SK-N-SH (cell line): ENCODE measurements at regions not wholly inside any gene's neighbourhood (a gene's known extent, or its start where the extent isn't known, plus 50 kb on each side); places are given as distances from the start of the nearest gene placed in this dataset.

ENCODE experiments used
- CTCF ChIA-PET: fragments of 300-600, 350-600 bp; formaldehyde crosslinking; extraction: SDS; loops from one replicate; lab custom pipeline; 2021; lab: Yijun Ruan, JAX
- POLR2A ChIA-PET: fragments of 350-600 bp; sonication (Branson Sonifier 250); formaldehyde crosslinking; extraction: SDS; loops from one replicate; lab custom pipeline; 2020; ENCODE audit warnings: antibody characterized with exemption, inconsistent platforms; lab: Yijun Ruan, JAX
- DNase-seq: peaks from one replicate; pipeline ENCODE4 v3.0.0; 2012
- H2AFZ ChIP-seq: fragments of 200-600 bp; sonication (generic); 2 replicates; pipeline ENCODE4 v1.8.1; 2016; ENCODE audit warnings: antibody characterized with exemption, mild to moderate bottlenecking, low read depth
- H3F3A ChIP-seq: fragments of 200-600 bp; sonication (generic); replicated peaks from 2 replicates; pipeline ENCODE3; 2016; ENCODE audit warnings: antibody characterized with exemption, mild to moderate bottlenecking; ENCODE audit not compliant: insufficient read depth
- H3K27ac ChIP-seq, 2 experiments: fragments of 200-500 bp in 1 of 2; fragments of 200-600 bp in 1 of 2; sonication (Bioruptor generic) in 1 of 2; sonication (generic), shearing (Covaris generic) in 1 of 2; 2 replicates each; pipeline versions ENCODE4 v1.5.1 to v1.6.1; 2014 to 2016; ENCODE audit warnings: low read depth in 2 of 2, inconsistent platforms in 1 of 2, low read length in 1 of 2, mild to moderate bottlenecking in 1 of 2, mixed read lengths in 1 of 2
- H3K27me3 ChIP-seq: fragments of 200-600 bp; sonication (generic), shearing (Covaris generic); 2 replicates; pipeline ENCODE4 v1.6.1; 2016; ENCODE audit warnings: mixed run types; ENCODE audit not compliant: insufficient read depth
- H3K36me3 ChIP-seq, 2 experiments: fragments of 200-500 bp in 1 of 2; fragments of 200-600 bp in 1 of 2; sonication (Bioruptor generic) in 1 of 2; sonication (generic) in 1 of 2; replicated peaks in 1 of 2; 2 replicates each; pipeline versions ENCODE3 to v1.5.1; 2014 to 2016; ENCODE audit warnings: low read length in 1 of 2, mild to moderate bottlenecking in 1 of 2; ENCODE audit not compliant: insufficient read depth in 2 of 2, control insufficient read depth in 1 of 2
- H3K4me1 ChIP-seq, 2 experiments: fragments of 200-500 bp in 1 of 2; fragments of 200-600 bp in 1 of 2; sonication (Bioruptor generic) in 1 of 2; sonication (generic), shearing (Covaris generic) in 1 of 2; 2 replicates each; pipeline versions ENCODE4 v1.5.1 to v1.6.1; 2014 to 2016; ENCODE audit warnings: low read depth in 1 of 2, low read length in 1 of 2, mixed run types in 1 of 2; ENCODE audit not compliant: insufficient read depth in 2 of 2, control insufficient read depth in 1 of 2
- H3K4me2 ChIP-seq: fragments of 200-600 bp; sonication (generic), shearing (Covaris generic); 2 replicates; pipeline ENCODE4 v1.6.1; 2017; ENCODE audit warnings: mixed run types
- H3K4me3 ChIP-seq, 2 experiments: fragments of 200-500 bp in 1 of 2; fragments of 200-600 bp in 1 of 2; sonication (Bioruptor generic) in 1 of 2; sonication (generic), shearing (Covaris generic) in 1 of 2; 2 replicates each; pipeline versions ENCODE4 v1.5.1 to v1.8.1; 2014 to 2016; ENCODE audit warnings: low read depth in 2 of 2, inconsistent platforms in 1 of 2, low read length in 1 of 2, mild to moderate bottlenecking in 1 of 2, mixed read lengths in 1 of 2, moderate library complexity in 1 of 2
- H3K79me2 ChIP-seq: fragments of 200-600 bp; sonication (generic); 2 replicates; pipeline ENCODE4 v1.8.1; 2017; ENCODE audit warnings: mild to moderate bottlenecking; ENCODE audit not compliant: insufficient read depth
- H3K9ac ChIP-seq: fragments of 200-600 bp; sonication (generic); 2 replicates; pipeline ENCODE4 v1.6.1; 2017; ENCODE audit warnings: mixed run types
- H3K9me2 ChIP-seq: fragments of 200-600 bp; sonication (generic); 2 replicates; pipeline ENCODE4 v1.6.1; 2017; ENCODE audit warnings: mixed run types
- H3K9me3 ChIP-seq: fragments of 200-600 bp; sonication (generic); 2 replicates; pipeline ENCODE4 v1.6.1; 2017; ENCODE audit warnings: mixed run types, mild to moderate bottlenecking, moderate library complexity
- H4K20me1 ChIP-seq: fragments of 200-600 bp; sonication (generic); 2 replicates; pipeline ENCODE4 v1.6.1; 2017; ENCODE audit warnings: mild to moderate bottlenecking, mixed run types; ENCODE audit not compliant: insufficient read depth
- EP300 ChIP-seq, 2 experiments: IDR thresholded peaks; 2 replicates each; pipeline versions ENCODE4 v1.4.0 to v1.6.1; 2012; ENCODE audit warnings: borderline replicate concordance in 1 of 2, low read depth in 1 of 2, low read length in 1 of 2
- EZH2phosphoT487 ChIP-seq: fragments of 200-600 bp; sonication (generic); IDR thresholded peaks from 2 replicates; pipeline ENCODE4 v1.6.1; 2017; ENCODE audit warnings: low read depth, mixed run types, mild to moderate bottlenecking, antibody characterized with exemption, moderate library complexity, borderline replicate concordance
- FOXJ3 ChIP-seq: sonication (generic); formaldehyde crosslinking; IDR thresholded peaks from 2 replicates; pipeline ENCODE4 v1.5.1; 2020; ENCODE audit warnings: mild to moderate bottlenecking, missing genetic modification reagents
- FOXM1 ChIP-seq: IDR thresholded peaks from 2 replicates; pipeline ENCODE4 v1.4.0; 2012; ENCODE audit warnings: low read depth, mild to moderate bottlenecking
- MXI1 ChIP-seq: IDR thresholded peaks from 2 replicates; pipeline ENCODE4 v1.6.1; 2012; ENCODE audit warnings: mild to moderate bottlenecking, low read depth, low read length, improper control_type of control experiment
- RAD21 ChIP-seq: IDR thresholded peaks from 2 replicates; pipeline ENCODE4 v1.6.1; 2012; ENCODE audit warnings: mild to moderate bottlenecking, low read length
- RCOR1 ChIP-seq: fragments of 150-350 bp; IDR thresholded peaks from 2 replicates; pipeline ENCODE4 v1.6.1; 2017; ENCODE audit warnings: antibody characterized with exemption, low read length
- SIN3A ChIP-seq: IDR thresholded peaks from 2 replicates; pipeline ENCODE4 v1.6.1; 2012; ENCODE audit warnings: low read depth, mild to moderate bottlenecking, low read length, moderate library complexity, borderline replicate concordance
- SMC3 ChIP-seq: IDR thresholded peaks from 2 replicates; pipeline ENCODE4 v1.6.1; 2012; ENCODE audit warnings: low read depth, low read length, improper control_type of control experiment
- TAF1 ChIP-seq: IDR thresholded peaks from 2 replicates; pipeline ENCODE4 v1.6.1; 2012; ENCODE audit warnings: low read depth, mild to moderate bottlenecking, low read length, moderate library complexity, borderline replicate concordance
- WGBS: methylation state at CpG from one replicate; pipeline ENCODE4 v1.1.6; 2017; ENCODE audit warnings: low lambda C conversion rate; 5-methylcytosine and 5-hydroxymethylcytosine counted together
- TF ChIP-seq, protein P1 (sequence below): fragments of 150-350 bp; IDR thresholded peaks from 2 replicates; pipeline ENCODE4 v1.6.1; 2016; ENCODE audit warnings: mild to moderate bottlenecking, low read depth, low read length
- TF ChIP-seq, protein P2 (sequence below): fragments of 150-350 bp; IDR thresholded peaks from 2 replicates; pipeline ENCODE4 v1.6.1; 2017; ENCODE audit warnings: antibody characterized with exemption, low read length, low read depth, borderline replicate concordance
- TF ChIP-seq, protein P3 (sequence below): IDR thresholded peaks from 2 replicates; pipeline ENCODE4 v1.4.0; 2012; ENCODE audit warnings: low read depth

DNA sequence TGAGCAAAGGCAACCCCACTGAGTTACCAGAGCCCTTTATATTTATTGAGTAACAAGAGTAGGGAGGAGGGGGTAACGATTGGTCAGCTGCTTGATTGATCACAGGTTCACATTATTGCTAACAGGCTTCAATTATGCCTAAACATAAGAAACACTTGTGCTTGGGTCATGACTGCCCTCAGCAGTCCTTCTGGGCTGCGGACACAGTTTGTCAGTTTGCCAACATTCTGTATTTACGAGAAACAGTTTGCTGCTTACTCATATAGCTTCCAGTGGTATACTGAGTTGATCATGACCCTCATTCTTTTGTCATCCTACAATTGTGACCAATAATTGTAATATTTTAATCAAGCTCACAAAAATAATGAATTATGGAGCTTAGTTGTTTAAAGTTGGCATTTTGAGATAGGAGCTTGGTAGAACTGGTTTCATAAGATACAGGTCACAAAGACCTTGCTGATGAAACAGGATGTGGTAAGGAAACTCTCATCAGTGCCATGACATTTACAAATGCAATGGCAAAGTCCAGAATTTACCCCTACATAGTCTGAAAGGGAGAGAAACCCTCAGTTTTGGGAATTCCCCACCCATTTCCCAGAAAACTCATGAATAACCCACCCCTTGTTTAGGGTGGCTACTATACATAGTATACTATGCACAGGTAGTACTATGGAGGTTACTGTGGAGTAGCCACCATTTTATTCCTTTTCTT lies 1421.0 kb upstream of the FLRT2 start:
- no peak for TF ChIP-seq EZH2phosphoT487
- TF ChIP-seq SMC3 = no peak
- no peak for TF ChIP-seq RCOR1
- TF ChIP-seq EP300 (IDR thresholded peaks at IDR 0.05; ENCODE audit: borderline replicate concordance in 1 of 2, low read depth in 1 of 2, low read length in 1 of 2) = no peak
- no peak for TF ChIP-seq RAD21
- TF ChIP-seq, protein P1, sequence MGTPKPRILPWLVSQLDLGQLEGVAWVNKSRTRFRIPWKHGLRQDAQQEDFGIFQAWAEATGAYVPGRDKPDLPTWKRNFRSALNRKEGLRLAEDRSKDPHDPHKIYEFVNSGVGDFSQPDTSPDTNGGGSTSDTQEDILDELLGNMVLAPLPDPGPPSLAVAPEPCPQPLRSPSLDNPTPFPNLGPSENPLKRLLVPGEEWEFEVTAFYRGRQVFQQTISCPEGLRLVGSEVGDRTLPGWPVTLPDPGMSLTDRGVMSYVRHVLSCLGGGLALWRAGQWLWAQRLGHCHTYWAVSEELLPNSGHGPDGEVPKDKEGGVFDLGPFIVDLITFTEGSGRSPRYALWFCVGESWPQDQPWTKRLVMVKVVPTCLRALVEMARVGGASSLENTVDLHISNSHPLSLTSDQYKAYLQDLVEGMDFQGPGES = no peak
- TF ChIP-seq, protein P2, sequence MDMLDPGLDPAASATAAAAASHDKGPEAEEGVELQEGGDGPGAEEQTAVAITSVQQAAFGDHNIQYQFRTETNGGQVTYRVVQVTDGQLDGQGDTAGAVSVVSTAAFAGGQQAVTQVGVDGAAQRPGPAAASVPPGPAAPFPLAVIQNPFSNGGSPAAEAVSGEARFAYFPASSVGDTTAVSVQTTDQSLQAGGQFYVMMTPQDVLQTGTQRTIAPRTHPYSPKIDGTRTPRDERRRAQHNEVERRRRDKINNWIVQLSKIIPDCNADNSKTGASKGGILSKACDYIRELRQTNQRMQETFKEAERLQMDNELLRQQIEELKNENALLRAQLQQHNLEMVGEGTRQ = no peak
- TF ChIP-seq, protein P3, sequence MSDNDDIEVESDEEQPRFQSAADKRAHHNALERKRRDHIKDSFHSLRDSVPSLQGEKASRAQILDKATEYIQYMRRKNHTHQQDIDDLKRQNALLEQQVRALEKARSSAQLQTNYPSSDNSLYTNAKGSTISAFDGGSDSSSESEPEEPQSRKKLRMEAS = no peak
- no peak for TF ChIP-seq SIN3A
- Histone ChIP-seq H3K36me3 (no peaks in the 10 kb centered on the region), H3K9me3 (no peaks in the 10 kb centered on the region), H3K9ac (no peak overlapping the region), H3K4me3 (no peak overlapping the region), H3K4me1 (no peaks in the 10 kb centered on the region; a peak in 1 of 4 replicates), H3K9me2 (no peaks in the 10 kb centered on the region), H2AFZ (no peak overlapping the region), H3K27ac (no peak overlapping the region), H3K4me2 (no peak overlapping the region), H3K27me3 (no peaks in the 10 kb centered on the region), H4K20me1 (no peaks in the 10 kb centered on the region), H3F3A (no peaks in the 10 kb centered on the region), H3K79me2 (no peaks in the 10 kb centered on the region)
- no peak for DNase-seq
- ChIA-PET POLR2A (no interaction called here), CTCF (no interaction called here)
- 20% methylated on average over 3 of the region's 3 CpGs for WGBS

DNA sequence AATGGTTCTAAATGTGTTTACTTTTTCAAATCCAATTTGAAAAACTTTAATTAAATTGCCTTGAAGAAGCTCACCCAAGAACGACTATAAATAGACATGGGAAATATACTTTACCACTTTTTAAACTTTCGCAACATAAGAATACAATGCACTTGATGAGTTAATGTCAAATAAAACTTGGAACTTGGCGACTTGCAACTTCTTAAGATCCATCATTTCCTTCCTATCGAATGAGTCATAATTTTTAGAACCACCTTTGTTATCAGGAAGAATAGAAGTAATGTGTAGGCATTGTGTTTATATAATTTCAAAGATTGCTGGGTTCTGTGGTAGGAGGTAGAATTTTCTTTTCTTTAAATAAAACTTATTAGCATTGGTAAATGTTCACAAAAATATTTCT lies 1417.4 kb upstream of the FLRT2 start:
- DNase-seq = no peak
- Histone ChIP-seq H3K4me2 (no peak overlapping the region), H4K20me1 (no peaks in the 10 kb centered on the region), H3K79me2 (no peaks in the 10 kb centered on the region), H3K9me3 (no peaks in the 10 kb centered on the region), H3K27ac (no peak overlapping the region), H3F3A (no peaks in the 10 kb centered on the region), H3K9me2 (no peaks in the 10 kb centered on the region), H3K9ac (no peak overlapping the region), H3K36me3 (no peaks in the 10 kb centered on the region)
- POLR2A ChIA-PET = no interaction called here
- TF ChIP-seq FOXJ3 (CRISPR knock-in tag) (no peak), FOXM1 (no peak), MXI1 (no peak), TAF1 (no peak)
- TF ChIP-seq, all 33 proteins: peak for 0
- Histone ChIP-seq H3K4me3 (no peak overlapping the region), H2AFZ (no peak overlapping the region), H3K4me1 (no peaks in the 10 kb centered on the region; a peak in 1 of 4 replicates), H3K27me3 (no peaks in the 10 kb centered on the region)
- 10% methylated on average over 4 of the region's 4 CpGs for WGBS
- CTCF ChIA-PET = no interaction called here
